ENCODE measurements at regions not wholly inside any gene's neighbourhood (a gene's known extent, or its start where the extent isn't known, plus 50 kb on each side); places are given as distances from the start of the nearest gene placed in this dataset.

DNA sequence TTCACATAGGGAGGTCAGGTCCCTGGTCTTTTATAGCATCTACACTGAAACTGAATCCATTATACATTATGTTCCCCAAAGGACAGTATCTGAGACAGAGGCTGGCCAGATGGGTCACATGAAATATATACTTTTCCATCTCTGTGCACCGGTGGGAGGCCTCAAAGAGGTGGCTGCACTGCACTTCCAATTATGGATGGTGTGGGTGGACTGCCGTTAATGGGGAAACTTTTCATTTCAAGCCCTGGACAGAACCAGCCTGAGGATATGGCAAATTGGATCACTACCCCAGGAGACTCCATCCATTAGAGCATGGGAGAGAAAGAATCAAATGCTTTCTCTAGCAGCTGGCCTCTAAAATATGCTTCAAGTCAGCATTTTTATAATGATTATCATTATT, 280.5 kb upstream of the OPRM1 start (continued):
- no peak for TF ChIP-seq ZNF407 (IDR thresholded peaks at IDR 0.05; ENCODE audit: low read depth)
- TF ChIP-seq ATF7 (IDR thresholded peaks at IDR 0.05): no peak
- no peak for TF ChIP-seq MEF2D (tag; conservative IDR thresholded peaks at IDR 0.05; ENCODE audit: low read depth)
- TF ChIP-seq ZNF175 (CRISPR knock-in tag; IDR thresholded peaks at IDR 0.05; ENCODE audit: low read depth): no peak
- no peak for TF ChIP-seq ZBTB7A (IDR thresholded peaks at IDR 0.05; ENCODE audit: borderline replicate concordance, control insufficient read depth, low read depth, low read length)
- TF ChIP-seq YBX1 (IDR thresholded peaks at IDR 0.05): no peak
